Adipocyte (in vitro differentiated cells): ENCODE measurements at regions not wholly inside any gene's neighbourhood (a gene's known extent, or its start where the extent isn't known, plus 50 kb on each side); places are given as distances from the start of the nearest gene placed in this dataset.

Experiments
- DNase-seq: peaks from one replicate; pipeline ENCODE4 v3.0.0-alpha.2; 2015; ENCODE audit warnings: low read depth
- H3K27me3 ChIP-seq: replicated peaks from 2 replicates; pipeline ENCODE4 v1.7.0; 2013; ENCODE audit warnings: mild to moderate bottlenecking, low read length, moderate library complexity; ENCODE audit not compliant: control insufficient read depth, insufficient read depth
- H3K36me3 ChIP-seq: 2 replicates; pipeline ENCODE4 v1.7.0; 2013; ENCODE audit warnings: low read length, mild to moderate bottlenecking, moderate library complexity; ENCODE audit not compliant: control insufficient read depth, insufficient read depth, severe bottlenecking
- H3K4me1 ChIP-seq: 2 replicates; pipeline ENCODE4 v1.7.0; 2013; ENCODE audit warnings: mild to moderate bottlenecking, low read length, moderate library complexity; ENCODE audit not compliant: control insufficient read depth, insufficient read depth
- H3K4me3 ChIP-seq: 2 replicates; pipeline ENCODE4 v1.7.0; 2013; ENCODE audit warnings: mild to moderate bottlenecking, low read length, moderate library complexity
- H3K9ac ChIP-seq: 2 replicates; pipeline ENCODE4 v1.7.0; 2013; ENCODE audit warnings: mild to moderate bottlenecking, low read length, moderate library complexity
- H3K9me3 ChIP-seq: 2 replicates; pipeline ENCODE4 v1.7.0; 2013; ENCODE audit warnings: mild to moderate bottlenecking, low read length, moderate library complexity; ENCODE audit not compliant: control insufficient read depth

DNA sequence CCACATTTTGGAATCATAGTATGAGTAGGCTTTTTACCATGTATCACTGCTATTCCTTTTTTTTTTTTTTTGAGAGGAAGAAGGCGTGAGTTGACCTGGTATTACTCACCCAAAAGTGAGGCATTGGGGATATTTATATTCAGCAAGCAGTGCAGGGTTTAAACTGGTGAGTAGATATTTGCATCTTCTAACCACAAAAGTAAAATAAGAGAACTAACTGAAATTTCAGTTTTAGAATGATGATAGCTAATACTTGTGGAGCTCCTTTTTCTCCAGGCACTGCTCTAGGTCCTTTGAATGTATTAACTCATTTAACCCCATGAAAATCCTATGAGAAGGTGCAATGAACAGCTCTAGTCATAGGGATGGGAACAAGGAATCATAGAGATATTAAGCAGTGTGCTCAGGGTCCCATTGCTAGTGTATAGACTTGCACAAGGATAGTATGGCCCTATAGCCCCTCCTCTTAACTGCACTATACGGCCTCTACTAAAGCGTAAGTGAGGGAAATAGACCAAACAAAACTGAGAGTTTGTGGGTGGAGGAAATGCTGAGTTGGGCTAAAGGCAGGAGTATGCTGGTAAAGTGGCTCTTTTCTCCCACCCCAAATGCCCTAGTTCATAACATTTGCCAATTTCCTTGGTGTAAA is 104.3 kb upstream of the MAX start:
- H3K27me3 ChIP-seq, result no peaks in the 10 kb centered on the region
- DNase-seq, result peak; percentile 31
- H3K4me1 ChIP-seq, result peaks cover 27% of the 10 kb centered on the region
- H3K9ac ChIP-seq, result no peak overlapping the region
- H3K9me3 ChIP-seq, result no peaks in the 10 kb centered on the region
- H3K4me3 ChIP-seq, result no peak overlapping the region
- H3K36me3 ChIP-seq, result no peaks in the 10 kb centered on the region

DNA sequence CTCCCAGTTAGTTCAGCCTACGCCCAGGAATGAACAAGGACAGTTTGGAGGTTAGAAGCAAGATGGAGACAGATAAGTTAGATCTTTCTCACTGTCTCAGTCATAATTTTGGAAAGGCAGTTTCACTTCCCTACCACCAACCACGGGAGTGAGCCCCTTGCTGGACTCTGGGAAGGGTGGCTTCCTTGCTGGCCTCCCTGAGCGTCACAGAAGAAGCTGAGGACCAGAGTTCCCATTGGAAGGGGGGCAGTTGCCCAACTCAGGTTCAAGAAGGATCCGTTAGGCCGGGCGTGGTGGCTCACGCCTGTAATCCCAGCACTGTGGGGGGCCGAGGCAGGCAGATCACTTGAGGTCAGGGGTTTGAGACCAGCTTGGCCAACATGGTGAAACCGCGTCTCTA is 106.2 kb upstream of the MAX start:
- no peak for DNase-seq
- H3K4me1 ChIP-seq, result peaks cover 33% of the 10 kb centered on the region

DNA sequence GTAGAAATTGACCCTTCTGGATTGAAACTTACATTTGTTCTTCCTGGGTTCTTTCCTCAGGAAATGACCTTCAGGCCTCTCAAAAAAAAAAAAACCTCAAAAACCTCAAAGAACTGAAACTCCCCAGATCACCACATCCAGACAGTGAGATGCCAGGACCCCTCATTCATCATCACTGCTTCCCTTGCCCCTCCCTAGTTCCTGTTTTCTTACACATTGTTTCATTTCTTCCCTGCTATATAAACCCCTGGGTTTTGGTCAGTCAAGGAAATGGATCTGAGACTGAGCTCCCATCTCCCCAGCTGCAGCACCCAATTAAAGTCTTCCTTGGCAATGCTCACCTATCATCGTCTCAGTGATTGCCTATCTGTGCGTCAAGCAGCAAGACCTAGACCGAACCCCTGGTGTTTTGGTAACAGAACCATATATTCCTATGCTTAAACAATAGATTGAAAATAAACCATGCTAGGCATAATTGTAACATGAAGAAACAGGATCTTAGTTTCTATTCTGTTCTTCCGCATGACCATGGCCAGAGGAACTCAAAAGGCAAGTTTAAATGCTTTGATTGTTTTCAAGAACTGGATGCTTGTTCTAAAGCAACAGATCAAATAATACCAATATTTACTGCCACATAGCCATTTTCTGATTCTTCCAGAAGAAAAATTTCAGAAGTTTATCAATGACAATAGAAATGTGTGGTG is 108.0 kb upstream of the MAX start:
- Histone ChIP-seq H3K36me3 (no peaks in the 10 kb centered on the region), H3K4me1 (peaks cover 33% of the 10 kb centered on the region), H3K9me3 (no peaks in the 10 kb centered on the region), H3K9ac (peak overlapping the region; percentile 74), H3K4me3 (no peak overlapping the region), H3K27me3 (no peaks in the 10 kb centered on the region)
- no peak for DNase-seq

More for the DNA sequence above, 106.2 kb upstream of the MAX start:
- Histone ChIP-seq H3K9me3 (no peaks in the 10 kb centered on the region), H3K4me3 (no peak overlapping the region), H3K36me3 (no peaks in the 10 kb centered on the region), H3K27me3 (no peaks in the 10 kb centered on the region), H3K9ac (no peak overlapping the region)

DNA sequence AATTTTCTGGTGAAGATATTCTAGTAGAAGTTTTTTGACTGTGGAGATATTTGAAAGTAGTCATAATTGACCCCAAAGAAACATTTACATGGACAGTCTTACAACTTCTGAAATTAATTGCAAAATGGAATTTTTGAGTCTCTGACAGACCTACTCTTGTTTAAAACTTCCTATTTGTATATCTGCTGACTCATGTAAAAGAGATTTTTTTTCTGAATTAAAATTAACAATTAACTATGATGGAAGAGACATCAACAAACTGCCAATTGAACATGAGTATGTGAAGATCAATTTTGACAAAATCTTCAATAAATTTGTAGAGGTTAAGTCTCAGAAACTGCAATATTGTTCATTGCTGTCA is 108.5 kb upstream of the MAX start:
- peak overlapping the region; percentile 74 for H3K9ac ChIP-seq
- peaks cover 30% of the 10 kb centered on the region for H3K4me1 ChIP-seq
- H3K27me3 ChIP-seq, result no peaks in the 10 kb centered on the region
- DNase-seq, result peak; percentile 41
- peak overlapping the region; percentile 58 for H3K4me3 ChIP-seq
- H3K9me3 ChIP-seq, result no peaks in the 10 kb centered on the region
- H3K36me3 ChIP-seq, result no peaks in the 10 kb centered on the region

DNA sequence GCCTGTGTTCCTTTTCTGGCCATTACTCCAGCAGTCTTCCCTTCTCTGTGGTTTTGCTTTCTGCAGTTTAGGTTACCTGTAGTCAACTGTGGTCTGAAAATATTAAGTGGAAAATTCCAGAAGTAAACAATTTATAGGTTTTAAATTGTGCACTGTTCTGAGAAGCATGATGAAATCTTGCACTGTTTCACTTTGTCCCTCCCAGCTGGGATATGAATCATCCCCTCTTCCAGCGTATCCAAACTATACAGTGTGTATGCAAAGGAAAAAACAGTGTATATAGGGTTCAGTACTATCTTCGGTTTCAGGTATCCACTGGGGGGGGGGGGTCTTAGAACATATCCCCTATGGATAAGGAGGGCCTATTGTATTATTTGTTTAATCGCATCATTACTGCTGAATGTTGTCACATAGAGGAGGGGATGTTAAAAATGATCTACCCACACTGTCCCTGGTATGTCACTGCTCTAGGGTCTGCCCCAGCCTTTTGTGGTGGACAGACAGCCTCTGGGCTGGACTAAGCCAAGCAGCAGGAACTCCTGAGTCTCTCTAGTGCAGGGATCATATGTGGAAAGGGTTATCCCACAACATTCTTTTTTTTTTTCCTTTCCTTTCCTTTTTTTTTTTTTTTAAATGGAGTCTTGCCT is 109.1 kb upstream of the MAX start:
- H3K4me1 ChIP-seq, result peaks cover 25% of the 10 kb centered on the region
- no peaks in the 10 kb centered on the region for H3K36me3 ChIP-seq
- DNase-seq, result peak; percentile 87
- H3K27me3 ChIP-seq, result no peaks in the 10 kb centered on the region
- H3K4me3 ChIP-seq, result peak overlapping the region; percentile 58
- H3K9ac ChIP-seq, result peak overlapping the region; percentile 74
- no peaks in the 10 kb centered on the region for H3K9me3 ChIP-seq

DNA sequence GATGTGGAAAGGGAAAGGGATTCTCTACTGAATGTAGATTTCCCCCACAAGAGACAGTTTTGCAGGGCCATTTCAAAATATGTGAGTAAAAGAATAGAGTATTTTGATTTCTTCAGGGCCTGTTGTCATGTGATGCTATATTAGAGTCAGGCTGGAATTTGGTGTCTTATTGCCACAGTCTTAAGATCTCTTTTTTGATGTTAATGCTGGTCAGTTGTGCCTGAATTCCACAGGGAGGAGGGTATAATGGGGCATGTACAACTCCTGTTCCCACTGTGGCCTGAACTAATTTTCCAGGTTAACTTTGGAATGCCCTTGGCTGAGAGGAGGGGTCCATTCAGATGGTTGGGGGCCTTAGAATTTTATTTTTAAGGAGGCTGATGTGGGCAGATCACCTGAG is 111.0 kb upstream of the MAX start:
- no peaks in the 10 kb centered on the region for H3K36me3 ChIP-seq
- peak; percentile 55 for DNase-seq
- H3K4me3 ChIP-seq, result no peak overlapping the region
- H3K27me3 ChIP-seq, result no peaks in the 10 kb centered on the region
- H3K9ac ChIP-seq, result no peak overlapping the region
- H3K4me1 ChIP-seq, result peaks cover 21% of the 10 kb centered on the region
- H3K9me3 ChIP-seq, result no peaks in the 10 kb centered on the region

DNA sequence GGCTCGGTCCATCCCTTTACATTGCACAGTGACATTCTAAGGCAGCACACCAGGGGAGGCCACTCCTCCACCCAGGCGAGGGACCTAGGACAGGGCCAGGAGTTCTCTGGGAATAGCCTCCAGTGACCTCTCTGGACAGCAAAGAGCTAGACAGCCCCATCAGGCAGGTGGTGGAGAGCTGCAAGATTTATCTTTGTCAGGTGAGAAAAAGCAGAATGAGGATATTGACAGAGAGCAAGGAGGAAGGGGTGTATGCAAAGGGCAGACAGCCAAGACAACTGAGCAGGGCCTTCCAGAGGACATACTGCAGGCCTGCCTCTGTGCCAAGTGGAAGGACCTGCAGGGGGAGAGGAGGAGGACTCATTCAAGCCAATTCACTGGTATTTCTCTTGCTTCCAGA is 112.4 kb upstream of the MAX start:
- H3K27me3 ChIP-seq, result no peaks in the 10 kb centered on the region
- DNase-seq, result no peak
- H3K4me1 ChIP-seq, result peaks cover 21% of the 10 kb centered on the region
- no peaks in the 10 kb centered on the region for H3K9me3 ChIP-seq
- no peaks in the 10 kb centered on the region for H3K36me3 ChIP-seq
- H3K4me3 ChIP-seq, result no peak overlapping the region
- H3K9ac ChIP-seq, result no peak overlapping the region

DNA sequence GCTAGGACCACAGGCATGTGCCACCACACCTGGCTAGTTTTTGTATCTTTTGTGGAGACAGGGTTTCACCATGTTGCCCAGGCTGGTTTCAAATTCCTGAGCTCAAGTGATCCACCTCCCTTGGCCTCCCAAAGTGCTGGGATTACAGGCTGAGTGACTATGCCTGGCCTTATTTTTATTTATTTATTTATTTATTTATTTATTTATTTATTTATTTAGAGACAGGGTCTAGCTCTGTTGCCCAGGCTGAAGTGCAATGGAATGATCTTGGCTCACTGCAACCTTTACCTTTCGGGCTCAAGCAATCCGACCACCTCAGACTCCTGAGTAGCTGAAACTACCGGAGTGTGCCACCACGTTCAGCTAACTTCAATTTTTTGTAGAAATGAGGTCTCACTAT is 117.0 kb upstream of the MAX start:
- no peak overlapping the region for H3K9ac ChIP-seq
- H3K4me1 ChIP-seq, result peaks cover 8% of the 10 kb centered on the region
- no peak for DNase-seq
- no peaks in the 10 kb centered on the region for H3K36me3 ChIP-seq
- H3K4me3 ChIP-seq, result no peak overlapping the region
- no peaks in the 10 kb centered on the region for H3K9me3 ChIP-seq
- H3K27me3 ChIP-seq, result no peaks in the 10 kb centered on the region

DNA sequence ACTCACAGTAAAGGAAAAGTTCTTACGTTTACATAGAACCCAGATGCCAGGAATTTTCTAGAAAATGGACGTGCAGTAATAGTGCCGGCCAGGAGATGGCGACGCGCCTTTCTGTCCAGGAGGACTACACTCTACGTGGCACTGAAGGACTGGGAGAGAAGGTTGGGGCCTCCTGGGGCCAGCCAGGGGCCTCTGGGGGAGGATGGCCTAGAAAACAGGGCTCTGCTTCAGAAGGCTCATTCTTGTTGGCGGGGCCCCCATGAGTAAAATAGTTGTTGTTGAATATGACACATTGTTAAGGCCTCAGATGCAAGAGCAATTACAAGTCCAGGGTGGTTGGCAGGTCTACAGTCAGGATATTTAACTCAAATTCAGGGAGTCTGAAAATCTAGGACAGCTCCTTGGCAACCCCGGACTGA is 120.1 kb upstream of the MAX start:
- peak overlapping the region; percentile 74 for H3K9ac ChIP-seq
- H3K4me1 ChIP-seq, result peaks cover 26% of the 10 kb centered on the region
- H3K4me3 ChIP-seq, result no peak overlapping the region
- no peaks in the 10 kb centered on the region for H3K27me3 ChIP-seq
- H3K36me3 ChIP-seq, result no peaks in the 10 kb centered on the region
- peak; percentile 73 for DNase-seq
- no peaks in the 10 kb centered on the region for H3K9me3 ChIP-seq

DNA sequence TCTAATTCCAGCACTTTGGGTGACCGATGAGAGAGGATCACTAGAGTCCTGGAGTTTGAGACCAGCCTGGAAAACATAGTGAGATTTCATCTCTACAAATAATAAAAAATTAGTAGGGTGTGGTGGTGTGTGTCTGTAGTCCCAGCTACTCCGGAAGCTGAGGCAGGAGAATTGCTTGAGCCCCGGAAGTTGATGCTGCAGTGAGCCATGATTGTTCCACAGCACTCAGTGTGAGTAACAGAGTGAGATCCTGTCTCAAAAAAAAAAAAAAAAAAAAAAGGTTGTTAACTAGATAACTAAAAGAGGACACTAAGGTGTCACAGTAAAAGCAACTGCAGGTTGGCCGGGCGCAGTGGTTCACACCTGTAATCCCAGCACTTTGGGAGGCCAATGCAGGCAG is 121.3 kb upstream of the MAX start:
- no peak overlapping the region for H3K9ac ChIP-seq
- DNase-seq, result no peak
- no peaks in the 10 kb centered on the region for H3K9me3 ChIP-seq
- H3K36me3 ChIP-seq, result no peaks in the 10 kb centered on the region
- H3K4me1 ChIP-seq, result peaks cover 26% of the 10 kb centered on the region
- H3K4me3 ChIP-seq, result no peak overlapping the region
- no peaks in the 10 kb centered on the region for H3K27me3 ChIP-seq

DNA sequence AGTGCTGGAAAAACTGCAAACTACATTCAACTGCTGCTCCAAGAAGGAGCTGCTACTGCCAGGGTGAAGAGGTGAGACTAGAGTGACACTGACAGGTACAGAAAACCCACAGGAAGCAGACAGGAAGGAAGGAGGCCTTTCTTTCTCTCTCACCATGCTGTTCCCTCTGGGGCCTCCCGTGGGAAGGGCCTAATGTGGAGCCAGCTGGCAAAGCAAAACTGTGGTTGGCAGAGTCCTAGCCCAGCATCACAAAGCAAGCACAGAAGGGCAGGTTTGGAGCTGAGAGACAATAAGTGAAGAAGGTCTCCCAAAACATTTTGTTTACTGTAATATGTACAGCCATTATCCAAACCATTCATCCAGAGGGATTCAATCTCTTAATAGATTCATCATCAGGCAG is 122.5 kb upstream of the MAX start:
- Histone ChIP-seq H3K27me3 (no peaks in the 10 kb centered on the region), H3K4me1 (peaks cover 33% of the 10 kb centered on the region), H3K36me3 (no peaks in the 10 kb centered on the region), H3K9me3 (no peaks in the 10 kb centered on the region), H3K9ac (no peak overlapping the region), H3K4me3 (no peak overlapping the region)
- no peak for DNase-seq
